RWPE2 (cell line): ENCODE measurements at regions not wholly inside any gene's neighbourhood (a gene's known extent, or its start where the extent isn't known, plus 50 kb on each side); places are given as distances from the start of the nearest gene placed in this dataset.

Source experiments
- ATAC-seq: fragments of 200-7000 bp; cut with Tn5 transposase; 3 replicates; pipeline ENCODE4 v1.9.1; 2021; ENCODE audit warnings: low read depth
- DNase-seq: peaks from one replicate; pipeline ENCODE4 v3.0.0-alpha.2; 2020; ENCODE audit warnings: low spot score
- H3K27ac ChIP-seq: fragments of 450-650 bp; 2 replicates; pipeline ENCODE4 v1.5.1; 2017; ENCODE audit warnings: mild to moderate bottlenecking; ENCODE audit not compliant: poor library complexity, severe bottlenecking
- H3K27me3 ChIP-seq: fragments of 250-450 bp; sonication (Bioruptor Pico); 2 replicates; pipeline ENCODE4 v1.5.1; 2021; ENCODE audit warnings: mild to moderate bottlenecking, moderate library complexity; ENCODE audit not compliant: insufficient read depth, poor library complexity, severe bottlenecking
- H3K36me3 ChIP-seq: fragments of 250-450 bp; sonication (Bioruptor Pico); 2 replicates; pipeline ENCODE4 v1.5.1; 2020; ENCODE audit warnings: low read depth, mild to moderate bottlenecking, moderate library complexity
- H3K4me1 ChIP-seq: fragments of 250-450 bp; sonication (Bioruptor Pico); 2 replicates; pipeline ENCODE4 v1.5.1; 2021; ENCODE audit warnings: mild to moderate bottlenecking, moderate library complexity; ENCODE audit not compliant: insufficient read depth, poor library complexity, severe bottlenecking
- H3K4me3 ChIP-seq: fragments of 250-450 bp; sonication (Bioruptor Pico); 2 replicates; pipeline ENCODE4 v1.5.1; 2021; ENCODE audit warnings: mild to moderate bottlenecking, moderate library complexity; ENCODE audit not compliant: severe bottlenecking
- H3K9me3 ChIP-seq: fragments of 250-450 bp; sonication (Bioruptor Pico); 2 replicates; pipeline ENCODE4 v1.5.1; 2021; ENCODE audit warnings: mild to moderate bottlenecking, moderate library complexity; ENCODE audit not compliant: severe bottlenecking
- CTCF ChIP-seq: fragments of 450-650 bp; IDR thresholded peaks from one replicate; pipeline ENCODE4 v1.5.1; 2017; ENCODE audit warnings: mild to moderate bottlenecking, moderate library complexity; ENCODE audit not compliant: poor library complexity, severe bottlenecking

DNA sequence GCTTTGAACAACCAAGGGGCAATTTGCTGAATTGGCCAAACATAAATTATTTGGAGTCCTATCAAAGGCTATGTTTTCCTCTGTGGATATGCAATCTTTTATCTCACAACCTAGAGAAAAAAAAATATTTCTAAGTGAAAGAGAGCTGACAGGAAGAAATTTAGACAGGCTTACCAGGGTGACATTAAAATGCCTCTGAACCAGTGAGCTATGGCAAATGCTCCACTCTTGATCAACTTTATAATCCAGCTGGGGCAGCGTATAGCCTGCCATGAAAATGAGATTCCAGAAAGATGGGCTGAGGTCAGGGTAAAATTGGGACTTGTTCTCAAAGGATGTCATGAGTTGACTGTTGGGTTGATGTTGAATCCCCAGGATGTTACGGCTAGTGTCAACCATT, 399.3 kb upstream of the TRPC7 start:
- no peak for TF ChIP-seq CTCF

GRCh38 chr5:136763548-136763947, 398.2 kb upstream of the TRPC7 start:
- H3K27me3 ChIP-seq = peaks cover 6% of the 10 kb centered on the region
- H3K27ac ChIP-seq = no peak overlapping the region
- H3K4me1 ChIP-seq = no peaks in the 10 kb centered on the region
- no peaks in the 10 kb centered on the region for H3K9me3 ChIP-seq
- H3K36me3 ChIP-seq = no peaks in the 10 kb centered on the region
- ATAC-seq (no peak), DNase-seq (no peak)
- no peak for TF ChIP-seq CTCF
- no peak overlapping the region for H3K4me3 ChIP-seq

More for the DNA sequence above, 399.3 kb upstream of the TRPC7 start:
- Histone ChIP-seq H3K9me3 (no peaks in the 10 kb centered on the region), H3K36me3 (no peaks in the 10 kb centered on the region), H3K4me1 (no peaks in the 10 kb centered on the region), H3K27ac (no peak overlapping the region), H3K4me3 (no peak overlapping the region), H3K27me3 (peaks cover 2% of the 10 kb centered on the region)
- ATAC-seq = no peak
- no peak for DNase-seq

- Histone ChIP-seq H3K36me3 (no peaks in the 10 kb centered on the region), H3K4me3 (no peak overlapping the region), H3K27me3 (peaks cover 7% of the 10 kb centered on the region), H3K9me3 (no peaks in the 10 kb centered on the region), H3K4me1 (no peaks in the 10 kb centered on the region), H3K27ac (no peak overlapping the region)
- DNase-seq = no peak
- TF ChIP-seq CTCF = no peak
- ATAC-seq = no peak
Measured at GRCh38 chr5:136754216-136754615, 388.9 kb upstream of the TRPC7 start.

DNA sequence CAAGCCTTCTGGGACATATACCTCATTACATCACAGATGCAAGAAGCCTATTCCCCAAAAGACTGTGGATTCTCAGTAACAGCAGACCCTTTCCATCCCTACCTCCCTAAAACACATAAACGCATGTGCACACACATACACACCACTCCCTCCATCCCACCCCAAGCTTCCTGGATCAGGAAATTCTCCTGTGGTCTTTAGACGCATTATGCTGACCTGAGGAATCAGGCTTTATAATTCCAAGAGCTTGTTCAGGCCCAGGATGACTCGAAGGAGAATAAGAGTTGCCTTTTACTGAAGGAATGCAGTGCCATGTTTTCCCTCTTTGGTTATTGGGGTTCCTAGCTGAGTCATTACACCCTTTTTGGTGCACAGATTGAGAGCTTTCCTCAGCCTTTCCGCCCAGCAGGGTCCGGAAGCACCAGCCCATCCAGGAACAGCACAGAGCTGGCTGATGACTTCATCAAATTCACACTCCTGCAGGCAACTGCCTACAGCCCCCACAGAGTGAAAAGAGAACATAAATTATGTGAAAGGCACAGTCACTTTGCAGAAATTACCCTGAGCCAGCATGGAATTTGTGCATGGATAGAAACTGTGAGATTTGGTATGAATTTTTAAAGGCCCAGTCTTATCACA, 385.0 kb upstream of the TRPC7 start:
- Histone ChIP-seq H3K36me3 (no peaks in the 10 kb centered on the region), H3K27ac (no peak overlapping the region), H3K9me3 (no peaks in the 10 kb centered on the region), H3K4me1 (no peaks in the 10 kb centered on the region), H3K27me3 (peaks cover 6% of the 10 kb centered on the region), H3K4me3 (no peak overlapping the region)
- no peak for DNase-seq
- no peak for TF ChIP-seq CTCF
- ATAC-seq = no peak; the same call in 2 of the 3 replicates

DNA sequence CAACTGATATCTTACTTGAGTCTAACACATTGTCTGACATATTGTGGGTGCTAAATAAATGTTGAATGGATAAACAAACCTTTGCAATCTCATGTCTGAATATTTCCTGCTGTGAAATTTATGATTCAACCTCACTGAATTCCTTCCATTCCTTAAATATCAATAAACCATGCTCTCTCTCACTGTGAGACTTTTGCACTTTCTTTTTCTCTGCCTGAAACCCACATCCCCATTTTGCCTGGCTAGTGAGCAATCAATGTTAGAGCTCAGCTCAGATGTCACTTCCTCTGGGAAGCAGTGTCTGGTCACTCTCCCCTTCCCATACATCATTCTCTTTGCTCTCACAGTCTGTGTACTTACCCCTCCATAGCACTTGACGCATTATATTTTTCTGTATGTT, 383.7 kb upstream of the TRPC7 start:
- no peak overlapping the region for H3K4me3 ChIP-seq
- no peak overlapping the region for H3K27ac ChIP-seq
- DNase-seq (no peak), ATAC-seq (no peak)
- H3K27me3 ChIP-seq = no peaks in the 10 kb centered on the region
- no peaks in the 10 kb centered on the region for H3K9me3 ChIP-seq
- no peak for TF ChIP-seq CTCF
- no peaks in the 10 kb centered on the region for H3K36me3 ChIP-seq
- no peaks in the 10 kb centered on the region for H3K4me1 ChIP-seq
